ENCODE measurements at regions not wholly inside any gene's neighbourhood (a gene's known extent, or its start where the extent isn't known, plus 50 kb on each side); places are given as distances from the start of the nearest gene placed in this dataset.

GRCh38 chr13:33606692-33607091, 211.3 kb upstream of the RFC3 start:
- no peak overlapping the region for H3K4me2 ChIP-seq (ENCODE audit: low read length)
- H3K4me3 ChIP-seq (ENCODE audit: insufficient read depth, low read depth, low read length): no peak overlapping the region
- H2AFZ ChIP-seq (ENCODE audit: low read depth, low read length): peak overlapping the region; percentile 65
- Mint-ChIP-seq H3K9me3 (ENCODE audit: unreplicated experiment) (no peaks in the 10 kb centered on the region), H3K27ac (ENCODE audit: unreplicated experiment) (no peak overlapping the region), H3K27me3 (ENCODE audit: low read depth, unreplicated experiment) (no peaks in the 10 kb centered on the region), H3K36me3 (ENCODE audit: low read depth, unreplicated experiment) (no peaks in the 10 kb centered on the region), H3K4me1 (ENCODE audit: low read depth, unreplicated experiment) (no peaks in the 10 kb centered on the region), H3K4me3 (ENCODE audit: unreplicated experiment) (no peak overlapping the region)
- no peak for FAIRE-seq
- no peaks in the 10 kb centered on the region for H3K27me3 ChIP-seq (ENCODE audit: insufficient read depth, low read length)
- no peak overlapping the region for H3K9ac ChIP-seq (ENCODE audit: low read length)
- H3K79me2 ChIP-seq (ENCODE audit: insufficient read depth, low read length): no peaks in the 10 kb centered on the region
- H3K9me3 ChIP-seq (ENCODE audit: insufficient read depth, low read depth, low read length): no peaks in the 10 kb centered on the region
- peaks cover 16% of the 10 kb centered on the region for H3K4me1 ChIP-seq (ENCODE audit: insufficient read depth, low read length)
- H3K27ac ChIP-seq (ENCODE audit: low read depth, low read length): no peak overlapping the region
- TF ChIP-seq CTCF (IDR thresholded peaks at IDR 0.05; ENCODE audit: insufficient read depth, low read depth, low read length) (no peak), EZH2 (IDR thresholded peaks at IDR 0.05; ENCODE audit: insufficient read depth, low read length) (no peak)
- H3K36me3 ChIP-seq (ENCODE audit: insufficient read depth, low read length): no peaks in the 10 kb centered on the region
- no peak for DNase-seq (ENCODE audit: low read depth)
- H4K20me1 ChIP-seq (ENCODE audit: insufficient read depth, low read length): no peaks in the 10 kb centered on the region

DNA sequence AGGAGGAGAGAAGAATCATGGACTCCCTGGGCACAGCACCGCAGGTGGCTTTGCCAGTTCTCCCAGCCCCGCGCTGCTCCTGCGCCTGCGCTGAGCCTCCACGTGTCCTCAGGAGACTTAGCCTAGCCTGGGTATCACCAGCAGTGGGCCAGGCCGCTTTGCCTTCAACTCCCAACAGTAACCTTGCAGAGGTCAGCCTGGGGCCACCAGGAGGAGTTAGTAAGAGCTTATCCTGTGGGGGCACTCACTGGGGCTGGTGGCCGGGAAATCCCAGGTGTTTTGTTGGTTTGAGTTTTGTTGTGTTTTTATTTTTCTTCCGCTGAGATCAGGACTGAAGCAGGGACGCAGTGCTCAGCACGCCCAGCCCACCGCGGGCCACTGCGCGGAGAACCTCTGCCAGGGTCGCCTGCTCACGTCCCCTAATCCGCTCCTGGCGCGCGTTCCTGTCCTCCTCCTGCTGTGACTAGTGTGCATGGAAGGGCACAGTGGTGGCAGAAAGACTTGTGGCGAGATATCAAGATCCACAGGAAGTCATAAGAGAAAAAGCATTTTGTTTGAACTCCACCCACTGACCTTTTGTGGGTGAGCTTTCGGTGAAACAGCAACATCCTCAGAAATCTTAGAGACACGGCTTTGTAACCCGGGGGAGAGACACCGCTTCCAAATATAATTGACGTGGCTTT, 207.4 kb upstream of the RFC3 start:
- H3K27me3 Mint-ChIP-seq (ENCODE audit: low read depth, unreplicated experiment): peaks cover 8% of the 10 kb centered on the region
- Histone ChIP-seq H3K9me3 (ENCODE audit: insufficient read depth, low read depth, low read length) (no peaks in the 10 kb centered on the region), H3K4me2 (ENCODE audit: low read length) (peak overlapping the region; percentile 87), H3K27ac (ENCODE audit: low read depth, low read length) (peak overlapping the region; percentile 17), H3K4me3 (ENCODE audit: insufficient read depth, low read depth, low read length) (peak overlapping the region; percentile 47), H3K9ac (ENCODE audit: low read length) (peak overlapping the region; percentile 53), H3K27me3 (ENCODE audit: insufficient read depth, low read length) (no peaks in the 10 kb centered on the region), H3K4me1 (ENCODE audit: insufficient read depth, low read length) (peaks cover 16% of the 10 kb centered on the region), H3K36me3 (ENCODE audit: insufficient read depth, low read length) (no peaks in the 10 kb centered on the region), H4K20me1 (ENCODE audit: insufficient read depth, low read length) (no peaks in the 10 kb centered on the region), H2AFZ (ENCODE audit: low read depth, low read length) (peak overlapping the region; percentile 81), H3K79me2 (ENCODE audit: insufficient read depth, low read length) (no peaks in the 10 kb centered on the region)
- H3K27ac Mint-ChIP-seq (ENCODE audit: unreplicated experiment): no peak overlapping the region
- no peaks in the 10 kb centered on the region for H3K4me1 Mint-ChIP-seq (ENCODE audit: low read depth, unreplicated experiment)
- H3K4me3 Mint-ChIP-seq (ENCODE audit: unreplicated experiment): no peak overlapping the region
- DNase-seq (ENCODE audit: low read depth) (peak; percentile 25), FAIRE-seq (no peak)
- TF ChIP-seq CTCF (IDR thresholded peaks at IDR 0.05; ENCODE audit: insufficient read depth, low read depth, low read length) (no peak), EZH2 (IDR thresholded peaks at IDR 0.05; ENCODE audit: insufficient read depth, low read length) (no peak)
- no peaks in the 10 kb centered on the region for H3K36me3 Mint-ChIP-seq (ENCODE audit: low read depth, unreplicated experiment)
- peaks cover 3% of the 10 kb centered on the region for H3K9me3 Mint-ChIP-seq (ENCODE audit: unreplicated experiment)

DNA sequence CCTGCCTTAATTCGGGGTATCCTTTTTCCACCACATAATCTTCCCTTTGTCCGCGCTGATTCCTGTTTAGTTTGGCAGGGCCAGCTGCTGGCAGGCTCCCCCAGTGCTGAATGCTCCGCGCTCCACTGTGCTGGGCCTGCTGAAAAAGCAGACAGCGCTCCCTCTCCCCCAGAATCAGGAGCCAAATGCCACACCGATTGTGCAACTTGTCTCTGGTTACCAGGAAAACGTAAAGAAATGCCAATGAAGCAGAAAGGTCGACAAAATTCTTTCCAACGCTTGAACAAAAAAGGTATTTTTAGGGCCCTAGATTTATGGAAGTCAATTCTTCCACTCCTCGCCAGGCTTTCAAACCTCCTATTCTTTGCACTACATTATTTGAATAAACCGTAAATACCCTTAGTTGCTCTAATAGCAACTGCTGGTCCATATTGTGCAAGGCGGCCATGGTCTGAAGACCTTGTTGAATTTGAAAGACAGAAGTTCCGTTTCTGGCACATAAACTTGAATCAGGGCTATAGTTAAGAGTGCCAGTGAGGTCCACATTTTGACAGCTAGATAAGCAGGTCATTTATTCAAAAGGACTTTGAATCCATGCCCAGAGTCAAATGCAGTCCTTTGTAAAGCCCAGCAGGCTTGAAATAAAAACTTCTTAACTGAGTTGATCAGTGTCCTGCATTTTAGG, 206.7 kb upstream of the RFC3 start:
- H3K27me3 ChIP-seq (ENCODE audit: insufficient read depth, low read length): no peaks in the 10 kb centered on the region
- Mint-ChIP-seq H3K27me3 (ENCODE audit: low read depth, unreplicated experiment) (peaks cover 8% of the 10 kb centered on the region), H3K4me3 (ENCODE audit: unreplicated experiment) (no peak overlapping the region), H3K9me3 (ENCODE audit: unreplicated experiment) (peaks cover 3% of the 10 kb centered on the region), H3K4me1 (ENCODE audit: low read depth, unreplicated experiment) (no peaks in the 10 kb centered on the region), H3K36me3 (ENCODE audit: low read depth, unreplicated experiment) (no peaks in the 10 kb centered on the region), H3K27ac (ENCODE audit: unreplicated experiment) (no peak overlapping the region)
- peaks cover 16% of the 10 kb centered on the region for H3K4me1 ChIP-seq (ENCODE audit: insufficient read depth, low read length)
- peak; percentile 78 for DNase-seq (ENCODE audit: low read depth)
- no peaks in the 10 kb centered on the region for H3K9me3 ChIP-seq (ENCODE audit: insufficient read depth, low read depth, low read length)
- H4K20me1 ChIP-seq (ENCODE audit: insufficient read depth, low read length): no peaks in the 10 kb centered on the region
- TF ChIP-seq CTCF (IDR thresholded peaks at IDR 0.05; ENCODE audit: insufficient read depth, low read depth, low read length) (no peak), EZH2 (IDR thresholded peaks at IDR 0.05; ENCODE audit: insufficient read depth, low read length) (no peak)
- peak overlapping the region; percentile 47 for H3K4me3 ChIP-seq (ENCODE audit: insufficient read depth, low read depth, low read length)
- peak overlapping the region; percentile 53 for H3K9ac ChIP-seq (ENCODE audit: low read length)
- no peak for FAIRE-seq
- no peaks in the 10 kb centered on the region for H3K36me3 ChIP-seq (ENCODE audit: insufficient read depth, low read length)
- H3K4me2 ChIP-seq (ENCODE audit: low read length): peak overlapping the region; percentile 87
- peak overlapping the region; percentile 81 for H2AFZ ChIP-seq (ENCODE audit: low read depth, low read length)
- peak overlapping the region; percentile 17 for H3K27ac ChIP-seq (ENCODE audit: low read depth, low read length)
- H3K79me2 ChIP-seq (ENCODE audit: insufficient read depth, low read length): no peaks in the 10 kb centered on the region
